GM21515 (cell line): ENCODE measurements at regions not wholly inside any gene's neighbourhood (a gene's known extent, or its start where the extent isn't known, plus 50 kb on each side); places are given as distances from the start of the nearest gene placed in this dataset.

Source experiments
- ATAC-seq: cut with Tn5 transposase; IDR thresholded peaks from one replicate; pipeline ENCODE4 v1.9.1; 2021; ENCODE audit not compliant: unreplicated experiment

DNA sequence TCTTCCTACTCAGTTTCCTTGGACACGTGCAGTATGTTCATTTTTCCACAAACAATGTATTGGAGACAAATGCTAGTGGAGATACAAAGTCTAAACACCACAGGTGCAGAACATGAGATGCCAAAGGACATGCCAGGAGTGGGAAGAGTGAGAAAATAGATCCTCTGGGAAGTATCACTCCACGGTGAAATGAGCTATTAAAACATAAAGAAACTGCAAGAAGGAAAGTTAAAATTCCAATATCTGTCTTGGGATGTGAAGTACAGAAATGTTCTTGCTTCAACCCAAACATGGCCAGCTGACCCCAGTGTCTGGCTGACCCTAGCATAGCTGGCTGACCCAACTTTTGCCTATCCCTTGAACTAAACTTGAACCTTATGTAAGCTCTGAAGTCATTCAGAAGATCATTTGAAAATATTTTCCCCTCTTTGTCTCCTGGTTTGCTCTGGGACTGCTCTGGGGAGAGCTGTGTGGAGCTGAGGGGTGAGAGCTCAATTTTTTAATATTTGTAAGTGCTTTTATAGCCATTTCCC is 59.5 kb downstream of the FZD1 start:
- ATAC-seq, result no peak

GRCh38 chr7:91324663-91325062 is 60.4 kb downstream of the FZD1 start:
- no peak for ATAC-seq

DNA sequence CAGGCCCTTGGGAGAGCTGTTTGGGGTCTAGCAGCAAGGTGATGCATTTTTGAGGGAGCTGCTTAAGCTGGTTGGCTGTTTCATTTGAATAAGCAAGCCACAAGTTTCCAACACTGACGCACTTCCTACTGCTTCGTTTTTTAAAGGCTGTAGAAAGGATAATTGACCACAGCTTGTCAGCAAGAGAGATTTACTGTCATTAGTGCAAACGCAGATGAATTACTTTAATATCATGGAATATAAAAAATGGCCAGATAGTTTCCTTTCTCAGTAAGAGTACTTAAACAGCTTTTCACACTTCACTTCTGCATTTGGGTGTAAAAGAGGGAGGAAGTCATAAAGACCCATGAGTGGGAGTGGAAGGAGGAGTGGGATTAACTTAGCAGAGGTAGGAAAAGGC is 61.5 kb downstream of the FZD1 start:
- ATAC-seq, result no peak

DNA sequence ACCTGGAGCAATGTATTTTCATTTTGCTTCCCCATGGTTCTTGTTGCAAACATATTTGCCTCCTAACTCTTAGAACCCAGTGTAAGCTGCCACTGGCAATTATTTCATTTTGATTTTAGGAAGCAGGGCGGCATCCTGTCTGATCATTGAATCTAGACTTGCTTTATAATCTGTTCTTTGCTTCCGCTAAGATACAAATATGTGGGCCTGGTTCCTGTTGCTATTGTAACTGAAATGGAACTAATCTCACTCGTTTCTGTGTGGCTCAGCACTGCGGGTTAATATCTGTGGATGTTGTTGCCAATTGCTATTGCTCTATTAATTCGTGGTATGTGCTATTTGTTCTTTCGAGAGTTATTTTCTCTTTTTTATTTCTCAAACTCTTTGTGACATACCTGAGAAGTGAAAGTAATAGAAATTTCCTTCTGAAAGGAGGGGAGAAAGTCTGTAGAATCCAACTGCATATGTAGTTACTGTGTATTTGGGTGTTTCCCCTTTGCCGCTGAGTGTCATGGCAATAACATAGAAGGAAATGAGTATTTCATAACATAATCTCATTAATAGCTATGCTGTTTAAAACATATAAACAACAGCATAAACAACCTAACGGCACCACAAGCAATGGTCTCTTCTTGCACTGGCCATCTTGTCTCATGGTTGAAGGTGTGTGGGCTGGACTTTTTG is 62.4 kb downstream of the FZD1 start:
- ATAC-seq, result no peak

- no peak for ATAC-seq
Observed at GRCh38 chr7:91327346-91327745, 63.1 kb downstream of the FZD1 start.

DNA sequence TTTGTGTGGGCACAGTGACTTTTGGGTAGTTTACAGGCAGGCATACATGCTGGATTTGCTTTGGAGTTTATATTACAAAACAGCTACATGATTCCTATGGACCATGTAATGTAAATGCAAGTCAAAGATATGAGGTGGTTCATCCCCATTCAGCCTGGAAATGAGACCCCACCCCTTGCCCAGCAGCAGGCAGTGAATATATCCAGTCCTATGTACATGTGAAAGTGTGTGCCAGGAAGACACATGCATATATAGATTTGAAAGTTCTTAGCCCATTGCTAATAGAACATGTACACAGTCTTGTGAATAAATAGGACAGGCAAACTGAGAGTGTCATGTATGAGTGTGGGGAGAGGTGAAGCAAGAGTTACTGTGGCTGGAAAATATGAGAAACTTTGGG is 65.3 kb downstream of the FZD1 start:
- ATAC-seq, result no peak

DNA sequence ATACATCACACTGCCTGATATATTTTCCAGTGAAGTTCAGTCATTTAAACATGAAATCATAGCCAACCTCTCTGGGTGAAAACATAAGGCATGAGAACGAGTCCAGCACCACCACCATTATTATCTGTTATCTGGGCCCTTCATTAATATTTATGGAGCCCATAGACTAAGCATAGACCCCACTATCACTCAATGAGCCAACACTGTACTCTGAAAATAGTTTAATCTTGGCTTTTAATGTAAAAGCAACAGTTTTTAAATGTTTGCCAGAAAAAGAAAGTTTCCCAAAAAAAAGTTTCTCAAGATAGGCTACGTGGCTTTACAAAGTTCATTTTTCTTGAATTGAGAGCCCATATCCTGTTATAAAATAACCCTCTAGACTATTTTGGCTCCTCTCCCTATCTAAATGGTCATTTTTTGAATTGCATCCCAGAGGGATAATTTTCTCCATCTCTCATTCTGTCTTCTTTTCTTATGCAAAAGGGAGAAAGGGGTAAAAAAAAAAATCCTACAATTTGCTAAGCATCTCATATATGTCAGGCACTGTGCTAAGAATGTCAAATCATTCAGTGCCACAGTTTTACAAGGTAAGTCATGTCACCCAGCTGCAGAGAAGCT is 66.1 kb downstream of the FZD1 start:
- ATAC-seq, result no peak

DNA sequence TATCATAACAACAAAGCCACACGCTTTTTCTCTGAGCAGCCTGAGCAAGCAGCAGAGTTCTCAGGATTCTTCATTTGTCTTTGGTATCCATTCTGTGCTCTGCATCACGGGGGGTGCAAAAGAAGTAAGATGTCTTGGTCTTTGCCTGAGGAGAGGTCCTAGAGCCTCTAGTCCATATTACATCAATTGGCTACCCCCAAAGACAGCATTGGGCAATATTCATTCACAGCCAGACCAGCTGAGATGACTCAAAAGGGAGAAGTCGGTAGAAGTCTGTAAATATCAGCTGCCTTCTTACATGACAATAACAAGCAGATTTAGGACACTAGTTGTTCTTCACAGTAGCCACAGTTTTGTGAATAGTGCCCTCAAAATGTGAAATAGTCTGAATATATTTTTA is 66.6 kb downstream of the FZD1 start:
- no peak for ATAC-seq

- ATAC-seq, result no peak
Observed at GRCh38 chr7:91336106-91336505, 71.9 kb downstream of the FZD1 start.

DNA sequence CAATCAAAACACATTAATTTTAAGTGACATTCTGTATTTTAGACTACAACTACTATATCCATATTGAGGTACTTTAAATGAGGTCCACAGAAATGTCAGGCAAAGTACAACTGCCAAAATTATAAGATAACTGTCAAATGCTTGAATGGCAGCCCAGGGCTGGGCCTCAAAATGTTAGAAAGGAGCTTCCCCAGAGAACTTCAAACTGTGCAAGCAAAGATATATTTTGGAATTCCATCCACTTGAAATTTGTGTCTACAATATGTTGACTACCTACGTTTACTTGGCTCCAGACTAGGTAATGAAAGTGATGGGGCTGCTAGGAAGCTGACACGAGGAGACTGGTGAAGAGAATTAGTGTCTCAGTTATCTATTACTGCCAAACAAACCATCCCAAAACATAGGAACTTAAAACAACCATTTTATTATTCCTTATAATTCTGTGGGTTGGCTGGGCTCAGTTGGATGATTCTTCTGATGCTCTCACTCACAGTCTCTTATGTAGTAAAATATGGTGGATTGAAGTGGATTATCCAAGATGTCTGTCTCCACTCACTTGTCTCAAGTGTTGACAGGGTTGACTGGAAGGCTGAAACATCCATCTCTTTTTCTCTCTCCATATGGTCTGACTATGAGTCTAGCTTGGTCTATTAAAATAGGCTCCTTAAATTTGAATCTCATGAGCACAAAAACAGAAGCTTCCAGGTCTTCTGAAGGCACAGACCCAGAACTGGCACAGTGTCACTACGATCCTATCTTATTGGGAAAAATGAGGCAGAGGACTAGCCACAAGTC is 74.2 kb downstream of the FZD1 start:
- ATAC-seq, result no peak

DNA sequence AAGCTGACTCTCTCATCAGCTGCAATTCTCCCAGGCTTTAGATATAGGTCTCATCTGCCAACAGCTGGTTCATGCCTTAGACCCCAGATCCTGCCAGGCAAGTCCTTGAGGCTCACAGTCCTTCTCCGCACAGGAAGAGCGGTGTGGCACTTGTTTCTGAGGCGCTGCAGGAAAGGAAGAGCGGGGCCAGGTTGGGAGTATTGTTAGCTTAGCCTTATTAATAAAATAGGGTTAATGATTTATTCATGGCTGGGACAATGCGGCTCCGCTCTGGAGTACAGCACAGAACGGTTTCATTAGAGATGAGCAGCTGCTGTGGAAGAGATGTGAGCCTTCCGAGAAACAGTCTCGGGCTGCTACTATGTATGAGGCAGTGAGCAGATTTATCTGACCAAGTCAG is 78.1 kb downstream of the FZD1 start:
- no peak for ATAC-seq

- no peak for ATAC-seq
Observed at GRCh38 chr7:91343420-91343960, 79.3 kb downstream of the FZD1 start.

GRCh38 chr7:91343996-91344629 is 79.9 kb downstream of the FZD1 start:
- no peak for ATAC-seq

- peak; percentile 62 for ATAC-seq
Observed at GRCh38 chr7:91344911-91345310, 80.7 kb downstream of the FZD1 start.

DNA sequence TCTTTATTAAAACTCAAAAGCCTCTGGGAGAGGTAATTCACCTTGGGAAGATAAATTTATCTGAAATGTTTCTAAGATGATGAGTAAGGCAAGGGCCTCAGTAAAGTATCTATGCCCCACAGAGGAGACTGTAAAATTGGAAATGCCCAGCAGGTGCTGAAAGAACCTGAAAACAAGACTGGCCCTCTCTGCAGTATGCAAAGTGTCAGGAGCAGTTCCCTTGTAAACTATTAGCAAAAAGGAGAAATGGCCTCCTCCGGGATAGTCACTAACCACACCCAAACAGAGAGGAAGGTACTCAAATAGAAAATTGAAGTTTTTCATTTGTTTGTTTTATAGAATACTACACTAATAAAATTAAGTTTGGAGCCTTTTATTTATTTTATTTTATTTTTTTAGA is 81.2 kb downstream of the FZD1 start:
- ATAC-seq, result peak; percentile 76

DNA sequence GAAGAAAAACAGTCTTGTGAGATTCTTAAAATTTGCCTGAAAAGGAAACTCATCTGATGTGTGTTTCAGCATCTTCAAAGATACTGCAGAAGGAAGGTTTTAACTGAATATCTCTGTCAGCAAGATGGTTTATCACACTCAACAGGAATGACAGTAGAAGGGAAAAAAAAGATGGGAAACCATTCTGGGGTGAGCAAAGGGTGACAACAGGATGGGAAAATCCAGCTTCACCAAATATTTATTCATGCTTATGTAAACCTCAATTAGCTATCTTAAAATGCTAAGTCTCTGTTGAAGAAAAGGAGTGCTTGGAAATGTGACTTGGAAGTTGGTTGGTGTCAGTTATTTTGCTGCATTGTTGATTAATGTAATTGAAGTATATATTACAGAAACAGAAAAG is 82.2 kb downstream of the FZD1 start:
- no peak for ATAC-seq

DNA sequence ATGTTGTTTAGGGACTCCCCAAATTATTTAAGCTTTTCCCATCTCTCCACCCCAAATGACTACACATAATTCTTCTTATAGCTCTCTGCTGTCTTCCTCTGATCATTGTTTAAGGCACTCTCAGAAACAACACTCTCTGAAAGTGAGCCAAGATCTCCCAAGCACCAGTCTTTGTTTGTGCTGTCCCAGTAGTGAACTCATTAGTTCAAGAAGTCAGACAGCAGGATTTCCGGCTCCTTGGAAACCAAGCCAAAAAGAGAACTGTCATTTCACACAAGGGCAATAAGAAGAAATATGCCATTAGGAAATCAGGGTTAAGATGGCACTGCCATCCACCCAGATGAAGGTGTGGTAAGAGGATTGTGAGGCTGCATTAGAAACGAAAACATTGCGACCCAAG is 83.1 kb downstream of the FZD1 start:
- no peak for ATAC-seq

DNA sequence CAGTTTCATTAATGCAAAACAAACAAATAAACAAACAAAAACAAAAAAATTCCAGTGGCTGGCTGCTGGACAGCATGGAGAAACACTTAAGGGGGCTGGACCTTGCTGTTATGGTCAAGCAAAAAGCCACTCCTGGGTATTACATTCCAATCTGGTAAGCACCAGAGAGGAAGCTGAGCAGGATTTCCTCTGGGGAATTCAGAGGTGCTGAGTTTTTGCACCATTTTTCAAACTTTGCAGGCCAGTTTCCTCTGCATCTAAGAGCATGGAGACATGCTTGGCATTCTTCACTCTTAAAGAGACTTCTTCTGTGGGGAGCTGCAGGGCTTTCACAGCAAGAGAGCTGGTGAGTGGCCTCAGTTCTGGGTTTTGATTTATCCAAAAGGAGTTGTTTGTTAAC is 84.5 kb downstream of the FZD1 start:
- no peak for ATAC-seq

DNA sequence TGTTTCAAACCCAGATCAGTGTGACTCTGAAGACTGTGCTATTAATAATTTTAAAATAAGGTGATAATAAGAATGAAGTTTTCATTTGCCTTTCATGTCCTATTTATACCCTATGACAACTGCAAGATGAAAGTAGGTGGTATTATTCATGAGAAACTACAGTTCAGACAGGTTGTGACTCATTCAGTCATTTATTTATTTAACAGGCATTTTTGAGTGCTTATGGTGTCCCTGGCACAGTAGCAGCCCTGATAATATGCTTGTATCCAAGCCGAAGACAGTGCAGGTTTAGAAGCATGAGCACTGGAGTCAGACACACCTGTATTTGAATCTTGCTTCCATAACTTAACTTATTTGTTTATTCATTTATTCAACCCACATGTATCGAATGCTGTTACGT is 87.1 kb downstream of the FZD1 start:
- no peak for ATAC-seq

GRCh38 chr7:91352091-91352490 is 87.9 kb downstream of the FZD1 start:
- ATAC-seq, result no peak

DNA sequence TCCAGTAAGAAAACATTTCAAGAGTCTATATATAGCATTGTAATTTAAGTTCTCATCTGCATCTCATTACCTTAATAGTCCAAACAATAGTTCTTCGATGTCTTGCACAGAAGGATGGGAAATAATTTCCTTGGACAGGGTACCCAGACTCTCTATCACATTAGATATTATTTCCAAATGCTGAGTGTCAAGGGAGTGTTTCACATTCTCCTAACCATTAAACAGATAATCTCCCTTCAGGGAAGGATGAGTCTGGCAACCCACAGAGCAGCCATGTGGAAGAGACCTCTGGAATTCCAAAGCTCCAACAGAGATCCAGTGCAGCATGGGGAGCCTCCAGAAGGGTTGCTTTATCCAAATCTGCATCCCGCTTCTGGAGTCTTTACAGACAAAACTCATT is 89.6 kb downstream of the FZD1 start:
- no peak for ATAC-seq
